ENCODE measurements at regions not wholly inside any gene's neighbourhood (a gene's known extent, or its start where the extent isn't known, plus 50 kb on each side); places are given as distances from the start of the nearest gene placed in this dataset.

- Histone ChIP-seq H3K27ac (no peak overlapping the region), H3K27me3 (replicated peaks in 1 of 7) (no peaks in the 10 kb centered on the region), H3K36me3 (no peaks in the 10 kb centered on the region), H3K9me3 (no peaks in the 10 kb centered on the region), H3K4me1 (no peaks in the 10 kb centered on the region), H3K4me3 (no peak overlapping the region)
- intact Hi-C loops (cut with DNase I; ENCODE audit: low total_unique reads) = no loop called here
- no peak for DNase-seq
- TF ChIP-seq CTCF (IDR thresholded peaks at IDR 0.05 in 8 of 11, conservative IDR thresholded peaks at IDR 0.05 in 3 of 11) (no peak), POLR2AphosphoS5 (IDR thresholded peaks at IDR 0.05) (no peak), POLR2A (IDR thresholded peaks at IDR 0.05) (no peak)
- WGBS, 5 donors = 62 to 88% (median 68%) methylated on average over 2 of the region's 2 CpGs
Observed at GRCh38 chr18:38698088-38698487, 1132.5 kb upstream of the CELF4 start.

GRCh38 chr18:38695559-38696280 lies 1130.1 kb upstream of the CELF4 start:
- Histone ChIP-seq H3K27me3 (replicated peaks in 1 of 7) (no peaks in the 10 kb centered on the region), H3K36me3 (no peaks in the 10 kb centered on the region), H3K4me1 (no peaks in the 10 kb centered on the region), H3K4me3 (no peak overlapping the region), H3K27ac (no peak overlapping the region), H3K9me3 (no peaks in the 10 kb centered on the region)
- intact Hi-C loops (cut with DNase I; ENCODE audit: low total_unique reads) = no loop called here
- WGBS, 5 donors = 67 to 86% (median 78%) methylated on average over 5 of the region's 5 CpGs
- no peak for DNase-seq
- no peak for TF ChIP-seq POLR2A (IDR thresholded peaks at IDR 0.05)
- no peak for TF ChIP-seq CTCF (IDR thresholded peaks at IDR 0.05 in 8 of 11, conservative IDR thresholded peaks at IDR 0.05 in 3 of 11)
- TF ChIP-seq POLR2AphosphoS5 (IDR thresholded peaks at IDR 0.05) = no peak

- Histone ChIP-seq H3K4me1 (no peaks in the 10 kb centered on the region), H3K27ac (no peak overlapping the region), H3K4me3 (no peak overlapping the region), H3K36me3 (no peaks in the 10 kb centered on the region), H3K9me3 (no peaks in the 10 kb centered on the region), H3K27me3 (replicated peaks in 1 of 7) (no peaks in the 10 kb centered on the region)
- intact Hi-C loops (cut with DNase I; ENCODE audit: low total_unique reads) = no loop called here
- WGBS, 5 donors = 47 to 56% (median 50%) methylated on average over 5 of the region's 5 CpGs
- no peak for DNase-seq
- TF ChIP-seq POLR2AphosphoS5 (IDR thresholded peaks at IDR 0.05) = no peak
Observed at GRCh38 chr18:38693104-38693503, 1127.5 kb upstream of the CELF4 start.

DNA sequence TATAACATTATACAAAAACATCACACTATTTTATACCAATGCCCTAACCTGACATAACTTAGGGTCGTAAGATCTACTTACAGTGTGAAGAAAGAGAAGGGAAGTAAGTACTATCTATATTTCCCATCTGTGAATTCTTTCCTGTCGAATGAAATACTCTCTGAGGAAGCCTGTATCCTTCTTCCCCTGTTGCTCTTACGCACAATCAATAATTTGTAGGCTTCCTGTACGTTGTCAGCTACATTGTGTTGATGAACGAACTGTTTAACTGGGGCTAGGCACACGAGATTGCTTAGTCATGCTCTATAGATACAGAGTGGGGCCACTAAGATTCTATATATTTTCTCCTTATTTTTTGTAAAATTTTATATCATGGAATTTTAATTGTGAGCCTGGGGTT lies 1125.0 kb upstream of the CELF4 start:
- intact Hi-C loops (cut with DNase I; ENCODE audit: low total_unique reads) = no loop called here
- Histone ChIP-seq H3K27ac (no peak overlapping the region), H3K4me1 (no peaks in the 10 kb centered on the region), H3K9me3 (no peaks in the 10 kb centered on the region), H3K36me3 (no peaks in the 10 kb centered on the region), H3K27me3 (replicated peaks in 1 of 7) (no peaks in the 10 kb centered on the region), H3K4me3 (no peak overlapping the region)
- WGBS, 5 donors = 17 to 34% (median 20%) methylated on average over 6 of the region's 6 CpGs
- no peak for DNase-seq
- TF ChIP-seq CTCF (IDR thresholded peaks at IDR 0.05 in 8 of 11, conservative IDR thresholded peaks at IDR 0.05 in 3 of 11) = no peak
- TF ChIP-seq POLR2AphosphoS5 (IDR thresholded peaks at IDR 0.05) = no peak
- no peak for TF ChIP-seq POLR2A (IDR thresholded peaks at IDR 0.05)
